ENCODE measurements at regions not wholly inside any gene's neighbourhood (a gene's known extent, or its start where the extent isn't known, plus 50 kb on each side); places are given as distances from the start of the nearest gene placed in this dataset.

DNA sequence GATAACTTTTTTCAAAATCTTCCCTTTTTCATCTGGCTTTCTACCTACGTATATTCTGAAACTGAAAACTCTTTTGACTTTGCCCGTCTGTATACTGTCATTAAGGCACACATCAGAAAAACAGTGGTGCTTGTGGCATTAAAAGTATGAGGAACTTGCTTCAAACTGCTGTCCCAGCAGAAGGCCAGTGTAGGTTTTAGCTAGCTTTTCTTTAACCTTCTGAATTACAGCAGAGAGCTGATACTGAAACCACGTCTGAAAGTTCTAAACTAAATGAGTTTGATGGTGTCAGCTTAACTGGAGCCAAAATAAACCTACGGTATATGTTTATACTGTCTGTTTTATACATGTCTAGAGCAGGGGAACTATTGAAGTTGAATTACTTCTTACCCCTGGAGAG lies 283.4 kb downstream of the TFEC start:
- TF ChIP-seq, protein P1, sequence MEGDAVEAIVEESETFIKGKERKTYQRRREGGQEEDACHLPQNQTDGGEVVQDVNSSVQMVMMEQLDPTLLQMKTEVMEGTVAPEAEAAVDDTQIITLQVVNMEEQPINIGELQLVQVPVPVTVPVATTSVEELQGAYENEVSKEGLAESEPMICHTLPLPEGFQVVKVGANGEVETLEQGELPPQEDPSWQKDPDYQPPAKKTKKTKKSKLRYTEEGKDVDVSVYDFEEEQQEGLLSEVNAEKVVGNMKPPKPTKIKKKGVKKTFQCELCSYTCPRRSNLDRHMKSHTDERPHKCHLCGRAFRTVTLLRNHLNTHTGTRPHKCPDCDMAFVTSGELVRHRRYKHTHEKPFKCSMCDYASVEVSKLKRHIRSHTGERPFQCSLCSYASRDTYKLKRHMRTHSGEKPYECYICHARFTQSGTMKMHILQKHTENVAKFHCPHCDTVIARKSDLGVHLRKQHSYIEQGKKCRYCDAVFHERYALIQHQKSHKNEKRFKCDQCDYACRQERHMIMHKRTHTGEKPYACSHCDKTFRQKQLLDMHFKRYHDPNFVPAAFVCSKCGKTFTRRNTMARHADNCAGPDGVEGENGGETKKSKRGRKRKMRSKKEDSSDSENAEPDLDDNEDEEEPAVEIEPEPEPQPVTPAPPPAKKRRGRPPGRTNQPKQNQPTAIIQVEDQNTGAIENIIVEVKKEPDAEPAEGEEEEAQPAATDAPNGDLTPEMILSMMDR (IDR thresholded peaks at IDR 0.05) = no peak
- no peak for TF ChIP-seq POLR2A (IDR thresholded peaks at IDR 0.05)

All from heart left ventricle (tissue), 13 donors.